ENCODE measurements at regions not wholly inside any gene's neighbourhood (a gene's known extent, or its start where the extent isn't known, plus 50 kb on each side); places are given as distances from the start of the nearest gene placed in this dataset.
A peak's percentile ranks its signal among the peaks of the same experiment; 100 is the strongest.

- TF ChIP-seq, protein P1, sequence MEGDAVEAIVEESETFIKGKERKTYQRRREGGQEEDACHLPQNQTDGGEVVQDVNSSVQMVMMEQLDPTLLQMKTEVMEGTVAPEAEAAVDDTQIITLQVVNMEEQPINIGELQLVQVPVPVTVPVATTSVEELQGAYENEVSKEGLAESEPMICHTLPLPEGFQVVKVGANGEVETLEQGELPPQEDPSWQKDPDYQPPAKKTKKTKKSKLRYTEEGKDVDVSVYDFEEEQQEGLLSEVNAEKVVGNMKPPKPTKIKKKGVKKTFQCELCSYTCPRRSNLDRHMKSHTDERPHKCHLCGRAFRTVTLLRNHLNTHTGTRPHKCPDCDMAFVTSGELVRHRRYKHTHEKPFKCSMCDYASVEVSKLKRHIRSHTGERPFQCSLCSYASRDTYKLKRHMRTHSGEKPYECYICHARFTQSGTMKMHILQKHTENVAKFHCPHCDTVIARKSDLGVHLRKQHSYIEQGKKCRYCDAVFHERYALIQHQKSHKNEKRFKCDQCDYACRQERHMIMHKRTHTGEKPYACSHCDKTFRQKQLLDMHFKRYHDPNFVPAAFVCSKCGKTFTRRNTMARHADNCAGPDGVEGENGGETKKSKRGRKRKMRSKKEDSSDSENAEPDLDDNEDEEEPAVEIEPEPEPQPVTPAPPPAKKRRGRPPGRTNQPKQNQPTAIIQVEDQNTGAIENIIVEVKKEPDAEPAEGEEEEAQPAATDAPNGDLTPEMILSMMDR (IDR thresholded peaks at IDR 0.05): no peak
- H3K9ac ChIP-seq (ENCODE audit: low read depth in 2 of 2, low read length in 2 of 2): no peak overlapping the region
- H3K4me1 ChIP-seq: no peaks in the 10 kb centered on the region
- no peaks in the 10 kb centered on the region for H3K9me3 ChIP-seq
- H3K4me3 ChIP-seq: no peak overlapping the region
- intact Hi-C loops (cut with DNase I): no loop called here
- H3K27me3 ChIP-seq: no peaks in the 10 kb centered on the region
- DNase-seq: no peak
- H3K36me3 ChIP-seq: no peaks in the 10 kb centered on the region
- H3K27ac ChIP-seq: no peak overlapping the region
Measured at GRCh38 chr18:60003610-60004185, 103.9 kb downstream of the PMAIP1 start.

DNA sequence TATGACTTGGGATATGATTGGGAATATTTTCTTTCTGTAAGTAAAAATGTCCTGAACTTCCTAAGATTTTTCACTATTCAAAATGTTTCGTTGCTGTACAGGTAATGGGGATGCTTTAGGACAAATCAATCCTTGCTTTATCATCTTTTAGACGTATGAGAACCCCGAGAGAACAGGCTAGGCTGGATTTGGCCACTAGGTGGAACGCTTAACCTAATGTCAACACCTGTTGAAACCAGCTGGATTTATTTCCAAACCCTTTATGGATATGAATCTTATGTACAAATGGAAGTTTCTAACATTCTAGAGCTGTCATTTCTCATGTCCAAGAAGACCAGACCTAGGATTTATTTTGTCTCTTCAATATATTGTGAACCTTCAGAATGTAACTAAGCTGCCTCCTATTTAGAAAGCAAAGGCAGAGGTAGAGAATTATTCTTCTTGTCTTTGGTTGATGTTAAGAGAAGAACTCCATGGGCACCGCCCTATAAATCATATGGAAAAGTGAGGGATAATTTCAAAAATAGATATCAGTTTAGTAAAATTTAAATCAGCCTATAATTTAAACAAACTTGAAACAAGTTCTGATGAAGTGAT lies 96.7 kb downstream of the PMAIP1 start:
- Histone ChIP-seq H3K4me1 (no peaks in the 10 kb centered on the region), H3K9ac (ENCODE audit: low read depth in 2 of 2, low read length in 2 of 2) (no peak overlapping the region), H3K4me3 (no peak overlapping the region), H3K36me3 (no peaks in the 10 kb centered on the region), H3K27ac (no peak overlapping the region), H3K9me3 (no peaks in the 10 kb centered on the region), H3K27me3 (no peaks in the 10 kb centered on the region)
- DNase-seq: peak; percentile 35
- intact Hi-C loops (cut with DNase I): no loop called here
- TF ChIP-seq, protein P1 (IDR thresholded peaks at IDR 0.05): peak; percentile 44

DNA sequence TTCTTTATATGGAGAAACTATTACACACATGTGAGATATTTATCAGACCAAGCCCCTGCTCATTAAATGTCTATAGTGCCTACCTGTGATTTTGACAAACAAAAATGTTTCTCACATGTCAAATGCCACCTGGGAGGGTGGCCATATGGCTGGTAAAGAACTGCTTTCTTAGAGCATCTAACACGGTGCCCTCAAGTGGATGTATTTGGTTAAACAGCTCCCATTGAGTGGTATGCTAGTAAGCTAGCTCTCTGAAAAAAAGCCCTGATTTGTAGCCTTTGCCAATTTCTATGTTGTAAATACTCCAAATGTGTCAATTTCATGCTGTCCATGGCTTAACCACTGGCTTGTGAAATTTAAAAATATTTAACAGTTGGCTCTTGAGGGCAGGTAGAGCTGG lies 94.6 kb downstream of the PMAIP1 start:
- Histone ChIP-seq H3K27me3 (no peaks in the 10 kb centered on the region), H3K36me3 (no peaks in the 10 kb centered on the region), H3K9me3 (no peaks in the 10 kb centered on the region), H3K9ac (ENCODE audit: low read depth in 2 of 2, low read length in 2 of 2) (no peak overlapping the region), H3K27ac (no peak overlapping the region), H3K4me1 (no peaks in the 10 kb centered on the region), H3K4me3 (no peak overlapping the region)
- intact Hi-C loops (cut with DNase I): no loop called here
- no peak for DNase-seq
- TF ChIP-seq, protein P1 (IDR thresholded peaks at IDR 0.05): no peak

GRCh38 chr18:59993560-59993959 lies 93.8 kb downstream of the PMAIP1 start:
- intact Hi-C loops (cut with DNase I): no loop called here
- TF ChIP-seq, protein P1 (IDR thresholded peaks at IDR 0.05): no peak
- H3K4me3 ChIP-seq: no peak overlapping the region
- no peaks in the 10 kb centered on the region for H3K27me3 ChIP-seq
- no peaks in the 10 kb centered on the region for H3K9me3 ChIP-seq
- H3K9ac ChIP-seq (ENCODE audit: low read depth in 2 of 2, low read length in 2 of 2): no peak overlapping the region
- no peak overlapping the region for H3K27ac ChIP-seq
- no peak for DNase-seq
- H3K36me3 ChIP-seq: no peaks in the 10 kb centered on the region
- no peaks in the 10 kb centered on the region for H3K4me1 ChIP-seq

GRCh38 chr18:59990121-59990823 lies 90.5 kb downstream of the PMAIP1 start:
- Histone ChIP-seq H3K27me3 (no peaks in the 10 kb centered on the region), H3K27ac (no peak overlapping the region), H3K9me3 (no peaks in the 10 kb centered on the region), H3K36me3 (no peaks in the 10 kb centered on the region), H3K4me3 (no peak overlapping the region), H3K4me1 (no peaks in the 10 kb centered on the region), H3K9ac (ENCODE audit: low read depth in 2 of 2, low read length in 2 of 2) (no peak overlapping the region)
- no peak for DNase-seq
- TF ChIP-seq, protein P1 (IDR thresholded peaks at IDR 0.05): no peak
- intact Hi-C loops (cut with DNase I): no loop called here
